ENCODE measurements at regions not wholly inside any gene's neighbourhood (a gene's known extent, or its start where the extent isn't known, plus 50 kb on each side); places are given as distances from the start of the nearest gene placed in this dataset.

GRCh38 chr6:43915208-43915869, 145.3 kb downstream of the VEGFA start:
- DNase-seq = no peak

- no peak for DNase-seq
Observed at GRCh38 chr6:43914272-43915147, 144.5 kb downstream of the VEGFA start.

DNA sequence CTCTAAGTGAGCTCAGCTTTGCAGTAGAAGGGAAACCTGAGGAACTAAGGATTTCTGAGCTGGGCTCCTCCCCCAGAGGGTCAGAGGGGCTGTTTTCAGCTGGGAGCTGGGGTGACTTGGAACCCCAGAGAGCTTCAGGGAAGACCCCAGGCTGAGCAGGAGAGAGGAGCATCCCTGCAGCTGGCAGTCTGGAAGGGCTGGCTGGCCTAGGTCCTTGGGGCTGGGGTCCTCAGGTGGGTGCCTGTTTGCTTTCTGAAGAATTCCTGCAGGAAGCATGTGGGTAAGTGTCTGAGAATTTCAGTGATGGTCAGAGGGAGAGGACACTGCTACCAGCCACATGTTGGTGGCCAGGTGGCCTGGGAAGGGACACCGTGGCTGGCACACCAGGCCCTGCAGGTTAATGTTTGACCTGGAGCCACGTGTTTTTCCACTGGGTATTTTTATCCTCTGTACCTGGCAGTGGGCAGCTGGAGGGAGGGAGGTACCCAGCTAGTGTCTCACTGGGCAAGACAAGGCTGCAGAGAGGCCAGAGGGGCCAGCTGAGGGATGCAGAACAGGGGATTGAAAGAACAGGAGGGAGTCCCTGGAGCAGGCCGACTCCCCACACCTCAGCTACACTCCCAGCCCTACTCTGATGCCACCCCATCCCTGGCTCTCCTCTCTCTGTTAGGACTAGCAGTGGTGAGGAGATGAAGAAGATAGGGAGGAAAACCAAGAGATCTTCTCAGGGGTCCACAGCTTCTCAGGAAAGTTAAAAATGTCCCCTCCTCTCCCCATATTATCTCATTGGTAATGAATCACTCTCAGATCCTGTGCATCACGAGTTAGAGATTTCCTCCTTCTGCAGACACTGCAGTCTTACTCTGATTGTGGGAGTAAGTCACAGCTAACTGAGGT, 143.6 kb downstream of the VEGFA start:
- peak; percentile 49 for DNase-seq

DNA sequence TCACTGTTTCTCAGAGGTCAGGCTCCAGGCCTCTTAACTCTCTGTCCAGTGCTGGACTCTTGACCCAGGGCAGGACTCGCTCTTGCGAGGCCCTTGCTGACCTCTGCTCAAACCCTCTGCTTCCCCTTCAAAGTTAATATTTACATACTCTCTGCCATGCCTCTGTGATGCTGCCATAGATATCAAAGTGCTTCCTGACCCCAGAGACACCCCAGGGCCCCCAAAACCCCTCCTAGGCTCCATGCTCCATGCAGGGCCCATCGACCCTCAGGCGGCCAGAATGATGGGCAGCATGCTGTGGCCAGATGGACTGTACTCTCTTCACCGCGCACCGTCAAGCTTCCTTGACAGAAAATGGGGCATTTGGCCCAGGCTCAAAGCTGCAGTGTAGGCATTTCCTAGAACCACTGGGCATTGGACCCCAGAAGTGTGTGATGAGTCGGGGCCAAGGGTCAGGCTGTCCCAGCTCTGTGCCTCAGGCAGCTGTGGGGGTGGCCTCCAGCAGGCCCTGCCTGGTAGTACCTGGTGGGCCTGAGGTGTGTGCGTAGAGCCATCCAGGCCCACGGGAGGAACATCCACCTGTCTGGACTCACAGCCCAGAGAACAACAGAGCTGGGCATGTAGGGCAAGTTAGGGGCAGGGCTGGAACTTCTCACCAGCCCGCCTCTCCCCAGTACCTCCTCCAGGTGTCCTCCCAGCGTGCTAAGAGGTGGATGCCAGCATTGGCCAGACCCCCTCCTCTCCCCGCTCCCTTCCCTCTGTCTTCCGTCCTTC, 142.8 kb downstream of the VEGFA start:
- no peak for DNase-seq

DNA sequence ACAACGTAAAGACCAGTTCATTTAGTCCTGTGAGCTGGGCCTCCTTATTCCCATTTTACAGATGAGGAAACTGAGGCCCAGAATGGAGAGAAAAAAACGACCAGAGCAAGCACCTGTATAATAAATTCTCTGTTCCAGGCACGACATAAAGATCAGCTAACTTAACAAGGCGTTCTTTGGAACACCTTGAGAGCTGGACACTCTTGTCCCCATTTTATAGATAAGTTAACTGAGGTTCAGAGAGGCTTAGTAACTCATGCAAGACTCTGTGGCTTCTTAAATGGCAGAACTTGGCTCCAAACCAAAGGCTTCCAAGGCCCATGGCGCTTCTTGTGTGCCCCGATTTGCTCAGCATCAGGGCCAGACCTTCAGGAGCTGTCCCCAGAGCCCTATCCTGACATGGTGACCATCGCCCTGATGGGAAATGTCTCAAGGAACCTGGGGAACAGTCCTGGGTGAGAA, 142.1 kb downstream of the VEGFA start:
- no peak for DNase-seq

- peak; percentile 85 for DNase-seq
Observed at GRCh38 chr6:43911354-43912115, 141.5 kb downstream of the VEGFA start.

- DNase-seq = peak; percentile 90
Observed at GRCh38 chr6:43910638-43911353, 140.8 kb downstream of the VEGFA start.

DNA sequence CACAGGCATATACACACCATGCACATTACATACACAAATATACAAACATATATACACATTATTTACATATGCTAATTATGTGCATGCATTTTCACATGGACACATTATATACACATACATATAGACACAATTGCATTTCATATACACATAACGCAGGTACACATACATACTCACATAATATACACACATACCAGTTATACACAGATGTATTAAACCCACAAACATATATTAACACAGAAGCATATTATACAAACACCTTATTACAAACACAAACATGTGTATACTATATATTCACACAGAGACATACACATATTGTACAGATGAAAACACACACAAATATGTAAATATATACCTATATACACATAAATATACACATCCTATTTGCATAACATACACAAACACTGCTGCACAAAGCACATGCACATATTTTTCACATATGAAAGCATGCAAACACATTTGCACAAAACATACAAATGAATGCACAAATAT, 140.2 kb downstream of the VEGFA start:
- DNase-seq = no peak

DNA sequence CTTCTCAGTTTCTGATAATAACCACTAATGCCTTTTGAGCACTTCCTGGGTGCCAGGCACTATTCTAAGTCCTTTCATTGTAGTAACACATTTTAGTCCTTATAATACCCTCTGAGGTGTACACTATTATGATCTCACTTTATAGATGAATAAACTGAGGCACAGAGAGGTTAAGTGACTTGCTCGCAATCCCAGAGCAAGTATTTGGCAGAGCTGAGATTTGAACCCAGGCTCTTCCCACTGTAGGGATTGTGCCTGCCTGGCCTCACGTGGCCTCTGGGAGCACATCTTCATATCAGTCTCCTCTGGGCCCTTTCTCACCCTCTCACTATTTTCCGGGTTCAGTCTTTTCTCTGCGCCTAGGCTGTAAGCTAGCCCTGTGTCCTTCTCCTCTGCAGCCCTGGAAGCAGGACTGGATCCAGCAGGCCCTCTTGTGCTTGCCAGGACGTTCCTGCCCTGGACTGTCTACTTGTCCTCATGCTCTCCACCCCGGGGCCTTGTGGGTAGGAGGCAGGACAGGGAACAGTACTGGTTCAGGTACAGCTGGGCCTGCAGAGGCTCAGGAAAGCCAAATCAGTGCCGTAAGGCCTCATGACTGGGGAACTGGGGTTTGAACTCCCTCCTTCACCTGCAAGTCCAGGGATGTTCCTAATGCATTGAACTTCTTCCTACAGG, 139.6 kb downstream of the VEGFA start:
- no peak for DNase-seq

DNA sequence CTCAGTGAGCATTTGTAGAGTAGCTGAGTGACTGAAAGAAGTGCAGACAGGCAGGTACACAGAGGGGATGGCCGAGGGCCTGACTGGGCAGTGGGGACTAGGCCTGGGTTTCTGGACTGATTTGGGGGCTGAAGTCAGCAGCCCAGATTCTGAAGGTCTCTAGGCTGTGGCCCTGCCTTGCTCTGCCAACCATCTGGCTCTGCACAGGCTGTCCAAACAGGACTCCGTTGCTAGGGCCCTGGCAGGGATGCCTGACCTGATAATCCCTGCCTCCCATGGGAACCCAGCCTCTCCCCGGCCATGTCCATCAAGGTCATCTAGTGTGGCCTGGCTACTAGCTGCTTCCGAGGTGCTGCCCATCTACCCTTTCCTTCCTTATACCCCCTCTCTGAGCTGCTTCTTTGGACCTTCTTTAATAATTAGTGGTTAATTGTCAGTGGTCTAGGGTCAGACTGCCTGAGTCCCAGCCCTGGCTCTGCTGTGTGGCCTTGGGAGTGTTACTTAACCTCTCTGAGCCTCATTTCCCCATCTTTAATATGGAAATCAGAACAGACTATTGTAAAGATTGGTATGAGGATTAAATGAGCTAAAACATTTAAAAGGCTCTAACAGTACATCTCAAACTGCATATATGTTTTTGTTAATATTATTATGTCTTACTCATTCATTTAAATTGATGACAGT, 137.9 kb downstream of the VEGFA start:
- DNase-seq = no peak

GRCh38 chr6:43907312-43907711, 137.3 kb downstream of the VEGFA start:
- no peak for DNase-seq

DNA sequence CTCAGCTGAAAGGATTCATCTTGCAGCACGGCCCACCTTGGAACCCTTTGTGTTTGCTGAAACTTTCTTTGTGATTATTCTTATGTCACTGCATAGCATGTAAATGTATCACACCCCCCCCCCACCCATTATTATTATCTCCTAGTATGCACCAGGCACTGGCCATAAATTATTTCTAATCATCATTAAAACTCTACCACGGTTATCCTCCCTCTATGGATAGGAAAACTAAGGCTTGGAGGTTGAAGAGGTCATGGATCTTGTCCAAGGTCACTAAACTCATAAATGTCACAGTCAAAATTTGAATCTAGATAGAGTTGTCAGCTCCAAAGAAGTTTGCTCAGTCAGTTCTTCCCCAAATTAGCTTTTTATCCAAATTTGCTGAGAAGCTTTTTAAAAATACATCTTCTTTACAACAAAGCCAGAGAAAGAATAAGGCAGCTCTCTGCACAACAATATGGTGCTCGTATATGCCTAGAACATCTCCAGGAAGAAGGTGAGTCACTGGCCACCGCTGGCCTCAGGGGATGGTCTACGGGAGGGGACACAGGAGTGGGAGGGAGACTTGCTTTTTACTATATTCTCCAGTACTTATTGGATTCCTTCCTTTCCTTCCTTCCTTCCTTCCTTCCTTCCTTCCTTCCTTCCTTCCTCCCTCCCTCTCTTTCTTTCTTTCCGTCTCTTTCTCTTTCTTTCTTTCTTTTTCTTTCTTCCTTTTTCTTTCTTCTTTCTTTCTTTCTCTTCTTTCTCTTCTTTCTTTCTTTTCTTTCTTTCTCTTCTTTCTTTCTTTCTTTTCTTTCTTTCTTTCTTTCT, 134.5 kb downstream of the VEGFA start:
- DNase-seq = peak; percentile 41

GRCh38 chr6:43903739-43904290, 133.8 kb downstream of the VEGFA start:
- no peak for DNase-seq

DNA sequence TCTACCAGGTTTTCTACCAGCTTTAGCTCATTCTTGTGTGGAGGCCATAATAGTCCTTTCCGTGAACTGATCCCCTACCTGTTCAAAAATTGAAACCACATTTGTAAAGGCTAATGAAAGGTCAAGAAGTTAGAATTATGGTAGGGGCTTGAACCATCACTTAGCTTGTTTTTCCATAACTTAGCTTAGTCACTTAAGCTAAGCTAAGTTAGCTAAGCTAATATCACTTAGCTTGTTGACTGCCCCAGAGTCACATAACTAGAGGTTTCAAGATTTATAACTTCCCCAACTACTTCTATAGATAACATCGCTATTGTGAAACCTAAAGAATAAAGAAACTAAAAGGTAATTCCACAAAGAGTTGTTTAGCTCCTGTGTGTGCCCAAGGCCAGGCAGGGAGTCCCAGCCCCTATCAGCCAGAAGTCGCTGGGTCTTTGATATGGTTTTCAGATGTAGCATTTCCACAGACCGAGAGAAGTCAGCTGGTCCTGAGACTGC, 131.8 kb downstream of the VEGFA start:
- DNase-seq = no peak

DNA sequence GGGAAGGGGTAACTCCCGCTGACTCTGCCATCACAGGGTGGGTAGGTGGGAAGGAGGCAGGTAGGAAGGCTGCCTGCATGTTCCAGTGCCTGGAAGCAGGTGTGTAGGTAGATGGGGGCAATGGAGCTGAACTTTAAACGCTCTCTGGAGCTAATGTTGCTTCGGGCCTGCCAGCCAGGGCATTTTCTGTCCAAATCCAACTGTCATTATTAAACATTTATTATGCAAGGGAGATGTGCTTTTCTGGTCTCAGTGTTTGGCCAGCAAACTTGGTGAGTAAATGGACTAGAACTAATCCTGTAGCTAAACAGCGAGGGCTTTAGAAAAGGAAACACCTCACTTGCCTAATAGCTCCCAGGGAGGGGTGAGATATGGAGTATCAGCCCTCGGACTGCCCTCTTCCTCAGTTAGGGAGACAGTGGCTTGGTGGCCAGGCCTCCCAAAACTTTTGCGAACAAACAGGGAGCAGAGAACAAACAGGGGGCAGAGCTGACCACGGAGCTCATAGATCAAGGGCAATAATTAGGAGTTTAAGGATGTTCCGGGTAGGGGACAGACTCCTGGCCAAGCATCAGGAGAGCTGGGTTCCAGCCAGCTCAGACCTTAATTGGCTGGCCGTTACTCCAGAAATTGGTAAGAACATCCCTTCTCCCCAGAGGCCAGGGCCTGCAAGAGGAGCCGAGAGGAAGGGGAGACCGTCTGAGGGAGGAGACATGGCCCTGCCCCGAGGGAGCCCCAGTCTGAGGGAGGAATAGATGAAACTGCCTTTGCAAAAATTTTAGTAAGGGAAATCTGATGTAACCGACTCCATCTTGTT, 131.1 kb downstream of the VEGFA start:
- no peak for DNase-seq

DNA sequence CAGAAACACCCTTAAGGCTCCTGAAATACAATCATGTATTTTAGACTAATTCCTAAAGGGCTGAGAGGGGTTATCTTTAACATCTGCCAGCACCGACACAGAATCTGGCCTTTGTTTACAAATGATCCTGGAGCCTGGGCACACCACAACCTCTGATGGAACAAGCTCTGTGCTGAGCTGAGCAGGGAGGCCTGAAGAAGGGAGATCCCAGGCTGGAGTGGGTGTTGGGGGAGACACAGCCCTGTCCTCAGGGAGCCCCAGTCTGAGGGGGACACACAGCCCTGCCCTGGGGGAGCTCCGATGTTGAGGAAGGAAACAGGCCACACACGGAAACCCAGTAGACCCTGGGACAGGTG, 130.5 kb downstream of the VEGFA start:
- DNase-seq = no peak

DNA sequence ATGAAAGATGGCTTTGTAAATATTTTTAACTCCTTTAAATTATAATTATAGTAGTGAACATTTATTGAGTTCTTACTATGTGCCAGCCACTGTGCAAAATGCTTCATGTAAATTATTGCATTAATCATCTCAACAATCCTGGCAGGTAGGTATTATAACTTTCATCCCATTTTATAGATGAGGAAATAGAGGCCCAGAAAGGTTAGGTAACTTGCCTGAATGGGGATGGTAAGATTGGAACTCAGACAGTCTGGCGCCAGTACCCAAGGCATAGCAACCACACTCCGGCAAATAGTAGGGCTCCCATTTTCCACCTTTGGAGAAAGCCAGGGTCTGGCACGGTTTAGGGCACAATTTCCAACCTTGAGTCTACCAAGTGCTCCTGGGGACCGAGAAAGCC, 129.8 kb downstream of the VEGFA start:
- no peak for DNase-seq

Measured in fibroblast of skin of right quadriceps (primary cell).